Bone marrow (tissue), 2 donors: ENCODE measurements at regions not wholly inside any gene's neighbourhood (a gene's known extent, or its start where the extent isn't known, plus 50 kb on each side); places are given as distances from the start of the nearest gene placed in this dataset.

ENCODE experiments used
- DNase-seq, 2 donors: peaks; one replicate each; lab custom pipeline; 2025; lab: John Stamatoyannopoulos, UW

DNA sequence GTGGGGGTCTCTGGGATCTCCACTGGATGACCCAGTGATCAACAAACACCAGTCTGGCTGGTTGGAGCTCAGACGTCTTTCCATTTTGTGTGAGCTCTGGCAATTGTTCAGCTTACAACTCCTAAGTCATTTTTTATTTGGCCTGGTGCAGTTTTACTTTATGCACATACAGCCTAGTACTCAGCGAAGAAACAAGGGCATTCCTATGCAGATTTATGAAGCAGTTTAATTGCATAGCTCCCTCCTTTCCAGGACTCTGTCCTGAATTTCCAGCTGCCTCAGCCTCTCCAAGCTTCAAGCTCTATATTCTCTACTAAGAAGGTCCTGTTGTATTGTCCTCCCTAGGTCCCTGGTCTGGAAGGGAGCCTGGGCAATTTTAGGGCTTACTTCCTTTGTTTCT, 145.6 kb upstream of the GALNT17 start:
- DNase-seq: no peak

DNA sequence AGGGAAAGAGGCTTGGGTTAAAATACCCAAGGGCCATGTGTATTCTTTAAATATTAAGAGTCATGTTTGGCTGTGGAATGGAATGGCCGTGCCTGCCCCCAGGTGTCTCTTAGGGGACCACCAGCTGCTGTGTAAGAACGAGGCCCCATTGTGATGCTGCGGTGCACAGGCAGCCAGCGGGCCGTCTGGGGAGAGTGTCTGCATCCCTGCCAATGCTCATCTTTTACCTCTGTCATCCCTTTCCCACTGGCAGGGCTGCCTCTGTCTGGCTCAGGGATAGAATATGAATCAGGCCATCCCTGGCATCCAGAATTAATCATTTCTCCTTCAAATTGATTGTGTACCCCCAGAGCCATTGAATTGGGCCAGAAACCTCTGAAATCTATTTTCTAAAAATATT, 137.8 kb upstream of the GALNT17 start:
- no peak for DNase-seq

- no peak for DNase-seq
Measured at GRCh38 chr7:70997261-70997660, 134.7 kb upstream of the GALNT17 start.

- no peak for DNase-seq
Measured at GRCh38 chr7:71005109-71005508, 126.8 kb upstream of the GALNT17 start.

- no peak for DNase-seq
Measured at GRCh38 chr7:71009636-71010035, 122.3 kb upstream of the GALNT17 start.

- no peak for DNase-seq
Measured at GRCh38 chr7:71015252-71015900, 116.6 kb upstream of the GALNT17 start.

- no peak for DNase-seq
Measured at GRCh38 chr7:71016401-71016800, 115.5 kb upstream of the GALNT17 start.

DNA sequence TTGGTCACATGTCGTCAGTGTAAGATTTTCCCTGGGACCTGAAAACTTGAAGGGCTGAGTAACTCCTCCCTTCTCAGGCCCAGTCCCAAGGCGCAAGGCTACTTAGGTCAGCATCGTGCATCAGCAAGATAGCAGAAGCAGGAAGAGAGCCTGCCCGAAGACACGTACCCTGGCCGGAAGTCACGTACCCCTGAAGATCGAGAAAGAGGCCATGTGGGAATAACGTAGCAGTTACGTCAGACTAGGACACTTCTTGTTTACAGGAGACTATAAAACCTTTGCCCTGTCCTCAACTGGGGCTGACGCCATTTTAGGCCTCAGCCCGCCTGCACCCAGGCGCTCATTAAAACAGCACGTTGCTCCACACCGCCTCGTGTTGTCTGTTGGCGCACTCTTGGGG, 114.3 kb upstream of the GALNT17 start:
- DNase-seq: no peak

DNA sequence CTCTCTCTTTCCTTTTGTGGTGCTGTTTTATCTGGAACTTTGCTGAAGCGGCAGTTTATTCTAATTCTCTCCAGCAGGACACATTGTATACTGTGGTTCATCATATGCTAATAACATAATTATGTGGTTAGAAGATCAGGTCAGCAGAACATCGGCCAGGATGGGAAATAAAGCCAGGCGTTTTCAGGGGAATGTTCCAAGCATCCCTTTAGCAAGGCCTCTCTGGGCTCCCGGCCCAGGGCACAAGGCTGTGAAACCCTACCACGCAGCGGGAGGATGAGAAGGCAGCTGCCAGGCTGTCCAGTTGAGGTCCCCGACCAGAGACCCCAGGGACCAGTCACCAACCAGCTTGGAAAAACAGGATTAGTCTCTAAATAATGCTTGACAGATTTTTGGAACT, 112.2 kb upstream of the GALNT17 start:
- DNase-seq: no peak

DNA sequence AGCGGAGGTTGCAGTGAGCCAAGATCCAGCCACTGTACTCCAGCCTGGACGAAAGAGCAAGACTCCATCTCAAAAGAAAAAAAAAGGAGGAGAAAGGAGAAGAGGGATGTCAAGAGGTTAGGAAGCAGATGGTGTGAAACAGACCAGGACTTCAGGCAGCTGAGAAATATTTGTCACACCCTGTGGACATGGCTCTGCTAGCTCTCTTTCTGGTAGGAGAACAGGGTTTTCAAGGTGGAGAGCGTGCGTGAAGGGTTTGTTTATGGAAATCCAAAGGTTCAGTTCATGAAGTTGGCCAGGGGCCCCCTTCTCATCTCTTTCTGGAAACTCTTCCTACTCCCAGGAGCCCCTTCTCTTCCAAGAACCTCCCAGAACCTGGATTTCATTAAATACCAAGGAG, 110.8 kb upstream of the GALNT17 start:
- no peak for DNase-seq

- DNase-seq: no peak
Measured at GRCh38 chr7:71026680-71027079, 105.3 kb upstream of the GALNT17 start.

- DNase-seq: no peak
Measured at GRCh38 chr7:71034243-71034642, 97.7 kb upstream of the GALNT17 start.

- DNase-seq: no peak
Measured at GRCh38 chr7:71042591-71042990, 89.4 kb upstream of the GALNT17 start.

DNA sequence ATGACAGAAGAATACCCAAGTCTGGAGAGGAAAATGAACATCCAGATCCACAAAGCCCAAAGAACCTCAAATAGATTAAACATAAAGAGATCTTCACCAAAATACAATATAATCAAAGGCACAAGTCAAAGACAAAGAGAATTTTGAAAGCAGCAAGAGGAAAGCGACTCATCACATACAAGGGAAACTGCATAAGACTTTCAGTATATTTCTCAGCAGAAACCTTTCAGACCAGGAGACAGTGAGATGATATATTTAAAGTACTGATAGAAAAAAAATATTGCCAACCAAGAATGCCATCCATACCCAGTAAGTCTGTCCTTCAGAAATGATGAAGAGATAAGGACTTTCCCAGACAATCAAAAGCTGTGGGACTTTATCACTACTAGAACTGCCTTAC, 81.5 kb upstream of the GALNT17 start:
- DNase-seq: no peak

DNA sequence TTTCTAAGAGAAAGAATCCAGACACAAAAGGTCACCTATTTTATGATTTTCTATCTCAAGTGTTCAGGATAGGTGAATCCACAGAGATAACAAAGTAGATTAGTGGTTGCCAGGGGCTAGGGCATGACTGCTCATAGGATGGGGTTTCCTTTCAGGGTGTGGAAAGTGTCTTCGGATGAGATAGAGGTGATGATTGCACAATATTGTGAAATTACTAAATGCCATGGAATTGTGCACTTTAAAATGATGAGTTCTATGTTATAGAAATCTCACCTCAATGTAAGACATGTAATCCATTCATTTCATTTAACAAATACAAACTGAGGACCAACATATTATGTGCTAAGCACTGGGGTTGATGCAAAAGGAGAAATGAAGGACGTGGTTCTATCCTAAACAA, 76.4 kb upstream of the GALNT17 start:
- DNase-seq: no peak

DNA sequence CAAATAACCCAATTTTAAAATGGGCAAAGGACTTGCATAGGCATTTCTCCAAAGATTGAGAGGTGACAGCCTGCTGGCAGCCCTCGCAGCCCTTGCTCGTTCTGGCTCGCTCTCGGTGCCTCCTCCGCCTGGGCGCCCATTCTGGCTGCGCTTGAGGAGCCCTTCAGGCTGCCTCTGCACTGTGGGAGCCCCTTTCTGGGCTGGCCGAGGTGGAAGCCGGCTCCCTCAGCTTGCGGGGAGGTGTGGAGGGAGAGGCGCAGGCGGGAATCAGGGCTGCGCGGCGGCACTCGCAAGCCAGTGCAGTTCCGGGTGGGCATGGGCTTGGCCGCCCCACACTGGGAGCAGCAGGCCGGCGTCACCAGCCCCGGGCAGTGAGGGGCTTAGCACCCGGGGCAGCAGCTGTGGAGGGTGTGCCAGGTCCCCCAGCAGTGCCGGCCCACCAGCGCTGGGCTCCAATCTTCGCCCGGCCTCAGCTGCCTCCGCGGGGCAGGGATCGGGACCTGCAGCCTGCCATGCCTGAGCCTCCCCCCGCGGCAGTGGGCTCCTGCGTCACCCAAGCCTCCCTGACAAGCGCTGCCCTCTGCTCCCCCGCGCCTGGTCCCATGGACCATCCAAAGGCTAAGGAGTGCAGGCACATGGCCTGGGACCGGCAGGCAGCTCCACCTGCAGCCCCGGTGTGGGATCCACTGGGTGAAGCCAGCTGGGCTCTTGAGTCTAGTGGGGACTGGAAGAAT, 54.0 kb upstream of the GALNT17 start:
- DNase-seq: no peak
